SHP77 treated with DMSO at 0.1 percent for 48 hours (cell line): ENCODE measurements at regions not wholly inside any gene's neighbourhood (a gene's known extent, or its start where the extent isn't known, plus 50 kb on each side); places are given as distances from the start of the nearest gene placed in this dataset.

ENCODE experiments used
- DNase-seq: peaks from one replicate; lab custom pipeline; 2025; lab: John Stamatoyannopoulos, UW

DNA sequence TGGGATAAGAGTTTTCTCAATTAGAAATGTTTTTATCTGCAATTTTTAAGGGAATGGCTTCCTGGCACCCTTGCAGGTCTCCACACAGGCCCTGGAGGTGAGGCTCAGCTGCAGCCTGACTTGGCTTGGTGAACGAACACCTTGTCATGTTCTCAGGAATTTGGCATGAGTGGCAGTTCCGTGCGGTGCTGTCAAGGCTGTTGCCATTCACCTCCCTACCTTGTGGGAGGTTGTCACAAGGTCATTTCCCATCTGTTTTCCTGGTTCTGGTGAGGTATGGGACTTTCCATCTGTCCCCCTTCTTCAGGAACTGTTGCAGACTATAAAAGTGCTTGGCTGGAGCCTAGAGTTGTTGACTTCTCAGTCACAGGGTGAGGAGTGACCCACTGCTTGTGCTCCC is 82.9 kb downstream of the ELOVL4 start:
- DNase-seq = no peak

DNA sequence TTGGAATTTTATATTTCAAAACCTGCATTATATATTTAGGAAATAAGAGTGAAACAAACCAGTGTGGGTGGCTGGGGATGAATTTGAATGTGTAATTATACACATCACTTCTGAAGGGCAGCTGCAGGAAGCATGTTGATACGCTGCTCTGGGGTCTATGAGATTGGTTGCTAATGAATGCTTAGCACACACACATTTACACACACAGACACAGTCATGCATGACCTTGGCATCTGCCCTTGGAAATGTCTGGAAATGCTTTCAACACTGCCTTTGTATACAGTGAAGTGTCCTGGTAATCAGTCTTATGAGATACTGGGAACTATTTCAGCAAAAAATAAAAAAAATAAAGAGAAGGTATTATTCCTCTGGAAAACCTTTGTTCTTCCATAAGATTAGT is 83.4 kb downstream of the ELOVL4 start:
- no peak for DNase-seq

DNA sequence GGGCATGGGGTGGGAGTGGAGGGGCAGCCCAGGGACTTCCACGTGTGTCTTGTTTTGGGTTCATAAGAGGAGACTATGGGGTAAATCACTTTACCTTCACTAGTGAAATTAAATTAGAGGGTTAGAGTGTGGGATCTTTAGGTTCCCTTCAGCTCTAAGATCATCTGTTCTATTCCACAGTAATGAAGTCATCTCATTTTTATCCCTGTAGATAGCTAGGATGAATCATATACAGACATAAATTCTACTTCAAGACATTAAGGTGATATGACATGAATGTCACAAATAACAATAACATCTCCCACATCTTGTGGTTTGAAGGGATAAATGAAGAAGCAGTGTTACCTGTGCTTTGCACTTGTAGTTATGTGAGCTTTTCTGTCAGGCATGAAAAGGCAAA is 83.8 kb downstream of the ELOVL4 start:
- DNase-seq = no peak

DNA sequence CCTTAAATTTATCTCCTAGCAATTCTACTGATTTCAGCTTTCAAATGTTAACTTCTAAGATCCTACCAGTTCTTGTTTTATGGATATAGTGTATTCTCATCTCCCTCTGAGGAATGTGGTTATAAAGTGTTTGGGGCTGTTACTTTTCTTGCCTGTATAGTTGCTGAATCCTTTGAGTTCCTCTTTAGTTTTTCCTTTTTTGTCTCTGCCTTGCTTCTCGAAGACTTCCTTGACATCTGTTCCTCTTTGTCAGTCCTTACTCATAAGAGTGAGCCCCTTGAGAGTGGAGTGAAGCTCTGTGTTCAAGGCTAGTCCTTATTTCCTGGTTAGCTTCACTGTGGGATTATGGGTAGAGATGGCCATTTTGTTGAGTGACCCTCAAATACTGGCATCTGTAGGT is 84.6 kb downstream of the ELOVL4 start:
- no peak for DNase-seq

DNA sequence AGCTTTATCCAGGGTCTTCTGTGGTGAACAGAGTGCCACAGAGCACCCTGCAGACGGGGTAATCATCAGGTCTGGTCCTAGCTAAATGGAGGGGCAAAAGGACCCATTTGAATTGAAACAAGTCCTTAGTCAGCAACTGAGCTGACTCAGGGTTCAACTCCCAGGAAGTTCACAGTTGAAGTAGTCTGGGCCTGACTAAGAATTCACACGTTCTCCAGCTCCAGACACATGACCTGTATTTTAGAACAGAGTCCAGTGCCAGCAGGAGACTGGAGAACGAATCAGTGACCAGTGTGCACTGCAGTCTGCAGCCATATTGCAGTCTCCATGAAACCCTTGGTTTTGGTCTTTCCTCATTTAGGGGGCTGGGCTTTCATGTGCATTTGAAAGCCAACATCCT is 85.2 kb downstream of the ELOVL4 start:
- no peak for DNase-seq

DNA sequence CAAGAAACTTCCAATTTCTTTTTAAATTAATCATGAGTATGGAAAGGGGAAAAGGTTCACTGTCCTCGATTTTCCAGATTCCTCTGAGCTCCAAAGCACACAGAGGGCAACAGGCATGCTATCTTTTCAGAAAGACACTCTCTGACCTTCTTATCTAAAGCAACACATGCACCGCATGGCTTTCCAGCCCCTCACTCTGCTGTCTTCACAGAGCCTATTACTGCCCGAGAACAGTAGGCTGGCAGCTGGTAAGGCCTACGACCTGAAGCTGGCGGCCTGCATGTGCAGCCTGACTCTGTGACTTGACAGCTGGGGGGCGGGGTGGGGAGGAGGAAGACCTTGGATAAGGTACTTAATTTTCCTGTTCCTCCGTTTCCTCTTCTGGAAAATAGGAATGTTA is 86.3 kb downstream of the ELOVL4 start:
- DNase-seq = no peak

DNA sequence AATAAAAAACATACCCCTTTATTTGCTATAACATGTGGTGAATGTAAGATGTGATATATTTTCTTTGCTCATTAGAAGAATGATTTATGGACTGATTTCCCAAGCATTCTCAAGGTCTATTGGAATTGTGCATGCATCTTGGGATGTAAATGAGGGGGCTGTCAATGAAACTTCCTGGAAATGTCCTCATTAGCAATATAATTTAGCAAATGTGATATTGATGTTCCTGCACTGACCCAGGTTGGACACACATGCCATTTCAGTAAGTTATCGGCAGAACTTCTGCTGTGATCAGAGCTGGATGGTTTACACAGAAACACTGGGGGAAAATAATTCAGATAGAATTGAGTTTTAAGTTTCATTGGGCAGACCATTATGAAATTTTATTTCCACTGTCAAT is 99.9 kb downstream of the ELOVL4 start:
- DNase-seq = no peak

DNA sequence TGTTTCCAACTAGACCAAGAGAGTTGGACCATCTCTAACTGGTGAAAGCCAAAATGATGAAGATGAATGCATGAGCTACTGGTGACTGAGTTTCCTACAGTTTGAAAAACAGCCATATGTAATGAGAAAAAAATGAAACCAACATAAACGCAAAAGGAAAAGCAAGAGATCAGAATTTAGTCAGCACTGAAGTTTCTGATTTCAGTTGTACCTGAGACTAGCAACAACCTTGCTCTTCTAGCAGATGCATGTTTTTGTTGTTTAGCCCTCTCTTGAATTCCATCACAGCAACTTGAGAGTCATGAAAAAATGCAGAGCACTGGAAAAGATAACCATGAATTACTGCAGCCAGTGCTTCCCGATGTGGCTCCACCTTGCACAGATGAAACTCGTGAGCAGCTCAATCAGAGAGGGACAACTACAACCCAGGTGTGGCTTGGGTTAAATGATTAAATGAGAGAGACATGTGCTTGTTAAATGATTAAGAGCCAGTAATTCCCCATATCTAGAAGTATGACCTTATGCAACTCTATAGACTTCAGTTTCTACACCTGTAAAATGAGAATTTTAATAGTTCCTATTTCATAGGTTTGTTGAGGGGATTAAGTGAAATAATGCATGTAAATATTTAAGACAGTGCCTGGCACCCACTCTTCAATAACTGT is 104.8 kb downstream of the ELOVL4 start:
- no peak for DNase-seq

DNA sequence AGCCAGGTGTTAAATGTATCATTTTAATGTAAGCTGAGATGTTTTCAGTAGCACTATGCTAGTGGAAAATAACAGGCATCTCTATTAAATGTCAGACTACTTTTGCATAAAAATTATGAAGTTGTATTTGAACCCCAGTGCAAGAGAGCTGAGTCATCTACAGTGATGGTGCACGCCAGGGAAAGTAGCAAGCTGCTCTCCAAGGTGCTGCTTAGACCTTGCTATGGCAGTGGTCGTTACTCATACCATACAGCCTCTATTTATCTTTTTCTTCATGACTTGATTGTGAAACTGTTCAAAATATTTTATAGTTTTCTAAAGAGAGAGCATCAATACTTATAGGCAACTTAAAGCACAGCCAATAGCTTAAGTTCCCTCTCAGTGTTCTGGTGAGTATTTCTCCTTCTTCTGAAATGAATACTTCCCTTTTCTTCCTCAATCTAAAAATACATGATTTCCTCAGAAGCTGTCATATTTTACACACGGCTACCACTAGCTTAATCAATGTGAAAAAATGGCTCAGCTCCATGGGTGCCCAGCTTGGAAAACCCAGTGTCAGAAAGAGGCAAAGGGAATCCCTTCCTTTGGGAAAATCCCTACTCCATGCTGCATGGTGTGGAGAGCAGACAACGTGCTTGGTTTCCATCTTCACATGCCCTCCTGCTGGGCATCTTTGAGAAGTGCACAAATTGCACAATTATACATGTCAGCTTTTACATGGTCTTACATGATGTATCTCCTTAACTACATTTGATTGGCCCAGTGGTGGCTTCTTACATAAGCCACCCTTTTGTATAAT is 105.6 kb downstream of the ELOVL4 start:
- DNase-seq = no peak

DNA sequence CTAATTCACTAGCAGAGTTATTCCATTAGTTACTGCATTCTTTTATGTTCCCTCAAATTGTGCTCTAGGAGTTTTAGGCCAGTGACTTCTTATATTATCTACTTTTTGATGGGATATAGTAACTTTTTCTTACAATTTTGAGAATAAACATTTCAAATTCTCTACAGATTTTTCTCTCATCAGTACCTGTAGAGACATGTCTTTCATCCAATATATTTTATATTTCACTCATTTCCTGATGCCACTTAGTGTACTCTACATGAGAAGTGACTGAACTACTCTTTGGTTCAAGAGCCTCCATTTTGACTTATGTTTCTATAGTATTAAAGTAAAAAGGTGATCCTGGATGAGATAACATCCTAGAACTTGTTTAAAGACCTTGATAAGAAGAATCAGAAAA is 108.5 kb downstream of the ELOVL4 start:
- no peak for DNase-seq

DNA sequence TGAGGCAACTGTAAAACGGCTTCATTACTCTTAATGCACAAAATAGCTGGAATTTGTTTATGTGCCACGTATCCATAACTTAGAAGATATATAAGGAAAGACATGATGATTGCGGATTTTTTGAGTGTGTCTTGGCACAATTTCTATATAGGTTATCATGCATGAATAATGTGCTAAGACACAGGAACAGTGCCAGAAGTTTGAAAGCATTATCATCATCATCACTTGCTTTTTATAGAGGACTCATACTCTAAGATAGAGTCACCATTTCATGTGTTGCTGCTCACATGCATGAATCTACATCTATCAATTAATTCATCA is 113.4 kb downstream of the ELOVL4 start:
- DNase-seq = no peak

DNA sequence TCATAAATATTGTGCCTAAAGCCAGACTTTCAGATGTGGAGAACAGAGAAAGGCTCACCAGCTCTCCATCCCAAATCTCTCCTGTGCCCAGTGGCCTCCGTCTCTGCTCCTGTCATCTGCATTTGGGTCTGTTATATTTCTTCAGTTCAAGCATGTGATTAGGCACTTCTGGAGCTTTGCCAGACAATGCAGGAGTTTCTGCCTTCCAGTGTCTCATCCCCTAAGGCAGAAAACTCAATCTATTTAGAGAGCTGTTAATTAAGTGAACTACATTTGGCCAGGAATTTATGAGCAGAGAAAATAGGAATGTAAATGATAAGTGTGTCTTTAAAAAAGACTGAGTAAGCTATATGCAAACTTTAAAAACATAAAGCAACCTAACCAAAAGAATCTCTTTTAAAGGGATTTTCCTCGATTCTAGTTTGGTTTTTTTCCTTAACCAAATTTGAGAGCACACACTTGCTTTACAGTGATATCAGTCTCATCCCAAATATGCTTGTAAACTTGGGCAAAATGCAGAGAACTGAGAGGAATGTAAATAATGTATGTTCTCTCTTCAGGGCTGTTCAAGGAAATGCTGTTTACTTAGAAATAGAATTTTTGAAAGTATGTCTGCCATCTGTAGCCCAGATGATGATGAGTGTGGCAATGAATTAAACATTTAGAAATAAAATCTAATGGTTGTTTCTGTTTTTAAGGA is 113.9 kb downstream of the ELOVL4 start:
- no peak for DNase-seq

DNA sequence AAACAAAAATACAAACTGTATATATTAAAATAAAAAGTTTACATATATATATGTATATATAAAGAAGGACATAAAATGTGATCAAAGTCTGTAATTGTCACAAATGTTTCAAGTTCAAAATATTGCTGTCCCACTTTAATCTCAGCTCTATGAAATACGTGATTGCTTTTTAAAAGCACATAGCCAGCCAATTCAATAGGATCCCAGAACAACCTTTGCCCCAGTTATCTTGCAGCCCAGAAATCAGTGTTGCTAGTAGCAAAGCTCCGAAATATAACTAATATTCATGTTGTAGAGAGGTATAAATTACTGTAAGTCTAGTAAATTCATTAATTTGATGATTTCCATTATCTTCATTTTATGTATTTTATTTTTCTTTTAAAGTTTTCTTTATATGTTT is 114.6 kb downstream of the ELOVL4 start:
- no peak for DNase-seq

DNA sequence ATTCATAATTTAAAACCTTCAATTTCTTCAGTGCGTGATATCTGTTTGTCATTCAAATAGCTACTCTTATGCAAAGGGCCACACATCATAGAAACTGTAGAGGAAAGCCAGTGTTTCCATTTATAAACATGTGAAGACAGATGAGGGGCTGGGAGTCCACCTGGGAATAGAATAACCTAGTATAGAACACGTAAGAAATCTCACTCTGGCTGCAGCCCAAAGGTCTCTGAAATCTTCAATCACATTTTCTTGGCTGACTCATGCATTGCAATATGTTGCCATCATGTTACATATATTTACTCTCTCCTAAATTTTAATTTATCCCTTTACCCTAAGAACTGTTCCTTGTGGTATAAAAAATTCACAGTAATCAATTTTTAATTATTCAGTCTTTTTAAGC is 123.2 kb downstream of the ELOVL4 start:
- no peak for DNase-seq

DNA sequence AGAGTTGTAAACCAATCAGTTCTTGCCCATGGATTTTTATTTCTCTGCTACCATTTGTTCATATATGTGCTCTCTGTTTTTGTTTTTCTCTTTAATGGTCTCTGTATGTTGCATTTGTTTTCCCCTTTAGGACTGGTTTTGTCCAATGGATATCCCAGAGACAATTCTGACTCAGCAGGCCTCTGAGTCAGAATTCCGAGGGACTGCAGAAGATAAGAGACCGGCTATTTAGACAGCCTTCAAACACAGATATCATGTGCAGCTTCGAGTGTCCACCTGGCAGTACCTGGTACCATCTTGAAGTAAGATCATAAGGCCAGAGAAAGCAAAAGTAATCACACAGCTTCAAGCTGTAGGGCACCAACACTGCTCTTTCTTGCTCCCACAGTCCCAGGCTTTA is 125.5 kb downstream of the ELOVL4 start:
- DNase-seq = no peak

DNA sequence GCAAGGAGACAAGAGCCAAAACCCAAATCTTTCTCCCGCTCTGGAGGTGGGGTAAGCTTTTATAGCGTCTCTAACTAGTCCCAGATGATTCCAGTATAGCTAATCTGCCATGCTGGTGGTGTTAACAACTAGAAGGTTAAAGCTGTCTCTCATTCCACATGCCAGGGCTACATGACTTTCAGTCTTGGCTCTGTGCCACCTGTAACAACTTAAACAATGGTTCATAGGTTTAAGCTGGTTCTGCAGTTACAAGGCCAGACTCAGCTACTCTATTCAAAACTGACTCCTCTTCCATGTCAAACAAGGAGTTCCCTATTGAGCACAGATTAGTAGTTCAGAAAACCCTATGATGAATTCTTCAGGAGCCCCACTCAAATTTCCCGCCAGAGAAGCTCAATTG is 128.9 kb downstream of the ELOVL4 start:
- DNase-seq = no peak

DNA sequence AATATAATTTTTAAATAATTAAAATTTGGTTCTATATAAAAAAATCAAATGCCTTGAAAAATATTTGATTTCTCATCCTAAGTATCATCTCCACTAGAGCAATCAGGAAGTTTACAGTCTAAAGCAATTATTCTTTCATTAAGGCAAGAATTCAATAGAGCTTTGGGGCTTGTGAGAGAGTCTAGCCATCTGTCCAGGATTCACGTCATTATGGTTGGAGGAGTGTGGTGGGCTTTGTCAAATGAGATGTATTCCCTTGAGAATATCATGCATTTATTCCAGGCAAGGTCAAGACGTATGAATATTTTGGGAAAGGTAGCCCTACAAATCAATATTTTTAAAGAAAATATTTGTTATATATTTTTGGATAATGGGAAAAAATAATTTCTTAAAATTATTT is 132.4 kb downstream of the ELOVL4 start:
- DNase-seq = no peak

DNA sequence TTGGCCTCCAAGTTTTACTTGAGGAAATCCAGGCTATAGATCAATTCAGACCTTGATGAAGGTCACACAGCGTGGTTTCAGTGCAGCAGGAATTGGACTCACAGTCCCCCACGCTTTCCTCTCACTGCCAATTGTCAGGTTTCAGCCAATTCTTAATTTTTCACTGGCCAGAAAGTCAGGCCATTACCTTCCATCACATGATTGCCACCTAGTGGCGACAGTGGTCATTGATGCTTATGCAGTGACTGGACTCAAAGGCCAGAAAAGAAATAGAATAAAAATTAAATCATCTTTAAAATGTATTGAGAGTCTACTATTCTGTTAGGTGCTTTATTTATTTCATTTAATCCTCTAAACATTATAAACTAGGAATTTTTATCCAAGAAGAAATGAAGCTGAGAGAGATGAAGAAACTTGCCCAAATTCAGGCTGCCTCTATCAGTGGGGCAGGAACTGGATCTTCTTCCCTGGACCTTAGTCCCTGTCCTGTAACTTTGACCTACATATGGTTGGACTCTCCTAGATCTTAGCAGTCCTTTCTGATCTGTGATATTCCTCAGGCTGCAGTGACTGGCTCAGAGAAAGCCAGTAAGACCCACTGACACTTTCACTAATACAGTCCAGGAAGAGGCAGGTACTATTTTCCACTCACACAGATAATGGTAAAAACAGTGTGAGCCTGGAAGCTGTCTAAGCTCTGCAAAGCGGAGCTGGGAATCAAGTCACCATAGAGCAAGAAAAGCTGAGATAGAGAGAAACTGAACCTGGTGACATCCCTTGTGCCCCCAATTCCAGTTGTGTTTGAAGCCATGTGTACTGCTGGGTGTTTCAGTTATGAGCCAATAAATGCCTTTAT is 133.3 kb downstream of the ELOVL4 start:
- DNase-seq = peak; percentile 18

DNA sequence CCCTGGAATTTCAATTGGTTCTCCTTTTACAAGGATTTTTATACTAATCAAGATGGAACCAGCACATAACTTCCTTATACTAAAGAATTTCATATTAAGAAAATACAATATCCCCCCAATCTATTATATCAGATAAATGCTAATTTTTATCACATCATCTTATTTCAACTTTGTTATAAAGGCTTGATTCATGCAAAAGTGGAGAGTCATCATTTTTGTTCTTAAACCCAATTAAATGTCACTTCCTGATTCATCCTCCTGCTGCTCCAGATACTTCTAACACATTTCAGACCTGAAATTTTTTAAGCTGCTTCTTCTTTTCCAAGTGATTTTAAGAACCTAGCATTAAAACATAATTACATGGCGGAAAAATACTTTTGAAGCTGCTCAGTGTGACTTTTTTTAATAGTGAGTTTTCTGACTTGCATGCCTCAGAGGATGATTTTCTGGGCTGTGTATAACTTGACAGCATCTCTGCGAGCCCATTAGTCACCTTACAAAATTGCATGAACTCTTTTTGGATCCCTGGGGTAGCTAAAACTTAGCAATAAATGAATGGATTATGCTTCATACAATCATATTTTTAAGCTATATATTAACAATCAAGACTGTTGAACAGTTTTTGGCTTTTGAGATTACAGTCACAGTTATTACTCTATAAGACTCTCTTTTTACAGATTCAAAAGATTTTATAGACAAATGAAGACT is 134.1 kb downstream of the ELOVL4 start:
- DNase-seq = no peak

DNA sequence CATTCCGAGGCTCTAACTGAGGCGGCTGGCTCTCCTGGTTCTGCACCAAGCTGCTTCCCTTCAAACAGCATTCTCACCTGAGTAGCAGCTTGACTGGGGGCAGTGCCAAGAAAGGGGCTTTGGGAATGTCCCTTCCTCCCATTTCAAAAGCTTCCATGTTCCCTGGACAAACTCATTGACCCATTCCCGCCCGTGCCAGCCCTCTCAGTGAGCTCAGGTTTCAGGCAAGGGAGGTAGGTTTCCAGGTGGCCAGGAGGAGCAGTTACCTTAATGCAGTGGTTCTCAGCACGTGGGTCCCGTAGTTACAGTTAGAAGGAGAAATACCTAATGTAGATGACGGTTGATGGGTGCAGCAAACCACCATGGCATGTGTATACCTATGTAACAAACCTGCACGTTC is 135.2 kb downstream of the ELOVL4 start:
- no peak for DNase-seq

DNA sequence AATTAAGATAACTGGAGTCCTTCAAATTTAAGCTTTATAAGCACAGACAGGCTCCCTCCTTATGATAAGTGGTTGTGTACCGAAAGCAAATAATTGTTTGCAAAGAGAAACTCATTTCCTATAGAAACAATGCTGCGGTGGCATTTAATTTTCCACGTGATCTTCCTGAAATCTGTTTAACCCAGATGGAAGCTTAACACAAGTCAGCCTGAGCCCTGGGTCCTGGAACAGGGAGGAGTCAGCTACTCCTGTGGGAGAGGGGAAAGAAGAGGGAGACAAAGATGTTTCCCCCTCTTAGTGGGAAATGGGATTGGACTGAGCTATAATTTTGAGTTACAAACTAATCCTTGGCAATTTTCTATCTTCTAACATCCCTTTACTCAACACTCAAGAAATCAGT is 136.5 kb downstream of the ELOVL4 start:
- DNase-seq = no peak

DNA sequence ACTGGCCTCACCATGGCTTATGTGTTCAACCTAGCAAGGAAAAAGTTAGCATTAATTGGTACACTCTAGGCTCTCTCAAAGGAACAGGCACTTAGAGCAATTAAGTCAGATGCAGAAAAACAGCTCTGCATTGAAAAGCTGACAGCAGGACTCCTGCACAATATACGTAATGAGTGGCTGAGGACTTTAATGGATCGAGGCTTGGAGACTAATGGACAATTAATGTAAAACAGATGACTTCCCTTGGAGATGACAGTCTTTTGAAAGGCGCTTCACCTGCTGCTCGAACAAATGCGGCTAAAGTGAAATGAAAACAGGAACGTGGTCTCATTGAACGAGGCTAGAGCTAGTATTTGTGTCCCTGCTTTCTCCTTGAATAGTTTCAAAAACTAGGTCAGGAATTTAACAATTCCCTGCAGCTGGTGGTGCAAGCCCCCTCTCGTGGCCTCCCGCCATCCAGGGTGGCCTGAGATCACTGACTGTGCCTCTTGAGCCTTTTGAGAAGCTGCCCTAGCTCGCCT is 137.1 kb downstream of the ELOVL4 start:
- no peak for DNase-seq
